ENCODE measurements at regions not wholly inside any gene's neighbourhood (a gene's known extent, or its start where the extent isn't known, plus 50 kb on each side); places are given as distances from the start of the nearest gene placed in this dataset.

- no peak for TF ChIP-seq CTCF (IDR thresholded peaks at IDR 0.05; ENCODE audit: control insufficient read depth, extremely low read depth, insufficient read depth)
- DNase-seq (ENCODE audit: low read depth): no peak
- H3K4me3 ChIP-seq (ENCODE audit: low read depth, low read length): no peak overlapping the region
Measured at GRCh38 chr14:84181072-84181471, 1348.9 kb upstream of the FLRT2 start.

- no peak overlapping the region for H3K4me3 ChIP-seq (ENCODE audit: low read depth, low read length)
- 0 out of 2 replicates have a peak, but pooled peaks have one; percentile 7 for TF ChIP-seq CTCF (IDR thresholded peaks at IDR 0.05; ENCODE audit: control insufficient read depth, extremely low read depth, insufficient read depth)
- DNase-seq (ENCODE audit: low read depth): no peak
Measured at GRCh38 chr14:84195514-84195913, 1334.4 kb upstream of the FLRT2 start.

- no peak overlapping the region for H3K4me3 ChIP-seq (ENCODE audit: low read depth, low read length)
- DNase-seq (ENCODE audit: low read depth): no peak
- TF ChIP-seq CTCF (IDR thresholded peaks at IDR 0.05; ENCODE audit: control insufficient read depth, extremely low read depth, insufficient read depth): no peak
Measured at GRCh38 chr14:84197704-84198103, 1332.2 kb upstream of the FLRT2 start.

GRCh38 chr14:84202486-84202885, 1327.5 kb upstream of the FLRT2 start:
- no peak overlapping the region for H3K4me3 ChIP-seq (ENCODE audit: low read depth, low read length)
- no peak for TF ChIP-seq CTCF (IDR thresholded peaks at IDR 0.05; ENCODE audit: control insufficient read depth, extremely low read depth, insufficient read depth)
- no peak for DNase-seq (ENCODE audit: low read depth)

GRCh38 chr14:84203896-84204295, 1326.0 kb upstream of the FLRT2 start:
- no peak overlapping the region for H3K4me3 ChIP-seq (ENCODE audit: low read depth, low read length)
- DNase-seq (ENCODE audit: low read depth): peak; percentile 65
- TF ChIP-seq CTCF (IDR thresholded peaks at IDR 0.05; ENCODE audit: control insufficient read depth, extremely low read depth, insufficient read depth): no peak

GRCh38 chr14:84208451-84208850, 1321.5 kb upstream of the FLRT2 start:
- H3K4me3 ChIP-seq (ENCODE audit: low read depth, low read length): no peak overlapping the region
- no peak for DNase-seq (ENCODE audit: low read depth)
- no peak for TF ChIP-seq CTCF (IDR thresholded peaks at IDR 0.05; ENCODE audit: control insufficient read depth, extremely low read depth, insufficient read depth)

- TF ChIP-seq CTCF (IDR thresholded peaks at IDR 0.05; ENCODE audit: control insufficient read depth, extremely low read depth, insufficient read depth): no peak
- DNase-seq (ENCODE audit: low read depth): no peak
- no peak overlapping the region for H3K4me3 ChIP-seq (ENCODE audit: low read depth, low read length)
Measured at GRCh38 chr14:84209031-84209430, 1320.9 kb upstream of the FLRT2 start.

Data from LNCaP clone FGC (cell line).